ENCODE measurements at regions not wholly inside any gene's neighbourhood (a gene's known extent, or its start where the extent isn't known, plus 50 kb on each side); places are given as distances from the start of the nearest gene placed in this dataset.

DNA sequence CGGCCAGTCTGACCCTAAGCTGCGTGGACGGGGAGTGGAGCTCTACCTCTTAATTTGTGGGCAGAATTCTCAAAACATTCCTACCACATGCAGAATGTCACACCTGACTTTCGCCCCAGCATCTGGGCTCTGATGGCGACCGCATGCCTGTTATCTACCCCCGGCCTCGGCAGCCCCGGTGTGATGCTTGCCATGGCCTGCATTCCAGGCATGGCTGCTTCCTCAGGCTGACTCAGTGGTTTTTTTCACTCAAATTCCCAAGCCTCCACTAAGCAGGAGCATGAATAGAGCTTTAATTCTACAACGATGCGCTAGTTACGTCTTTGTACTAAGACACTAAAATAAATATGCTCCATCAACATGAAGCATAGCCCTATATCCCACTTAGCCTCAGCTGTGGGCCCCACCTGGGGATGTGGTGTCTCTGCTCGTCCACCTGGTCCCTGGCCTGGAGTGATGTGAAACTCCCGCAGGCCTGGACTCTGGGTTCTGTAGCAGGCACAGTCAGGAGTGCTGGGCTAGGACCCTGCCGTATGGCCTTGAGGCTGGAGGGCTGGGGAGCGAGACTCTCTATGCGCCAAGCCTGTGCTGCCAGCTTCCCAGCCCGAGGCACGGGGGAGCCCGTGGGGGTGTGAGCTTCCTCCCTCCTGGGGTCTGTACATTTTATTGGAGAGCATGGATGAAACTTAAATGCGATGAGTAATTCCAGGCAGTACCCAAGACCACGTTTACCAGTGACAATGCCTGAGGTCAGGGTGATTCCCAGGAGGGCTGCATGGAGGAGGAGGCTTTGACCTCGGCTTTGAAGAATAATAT, 153.2 kb downstream of the CTTN start:
- DNase-seq (ENCODE audit: low read depth), result no peak
- no peak overlapping the region for H3K4me3 ChIP-seq (ENCODE audit: low read depth, low read length)
- TF ChIP-seq, protein P1, sequence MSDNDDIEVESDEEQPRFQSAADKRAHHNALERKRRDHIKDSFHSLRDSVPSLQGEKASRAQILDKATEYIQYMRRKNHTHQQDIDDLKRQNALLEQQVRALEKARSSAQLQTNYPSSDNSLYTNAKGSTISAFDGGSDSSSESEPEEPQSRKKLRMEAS (IDR thresholded peaks at IDR 0.05; ENCODE audit: low read depth, low read length), result no peak
- TF ChIP-seq POLR2A (IDR thresholded peaks at IDR 0.05; ENCODE audit: extremely low read depth, insufficient read length), result no peak

DNA sequence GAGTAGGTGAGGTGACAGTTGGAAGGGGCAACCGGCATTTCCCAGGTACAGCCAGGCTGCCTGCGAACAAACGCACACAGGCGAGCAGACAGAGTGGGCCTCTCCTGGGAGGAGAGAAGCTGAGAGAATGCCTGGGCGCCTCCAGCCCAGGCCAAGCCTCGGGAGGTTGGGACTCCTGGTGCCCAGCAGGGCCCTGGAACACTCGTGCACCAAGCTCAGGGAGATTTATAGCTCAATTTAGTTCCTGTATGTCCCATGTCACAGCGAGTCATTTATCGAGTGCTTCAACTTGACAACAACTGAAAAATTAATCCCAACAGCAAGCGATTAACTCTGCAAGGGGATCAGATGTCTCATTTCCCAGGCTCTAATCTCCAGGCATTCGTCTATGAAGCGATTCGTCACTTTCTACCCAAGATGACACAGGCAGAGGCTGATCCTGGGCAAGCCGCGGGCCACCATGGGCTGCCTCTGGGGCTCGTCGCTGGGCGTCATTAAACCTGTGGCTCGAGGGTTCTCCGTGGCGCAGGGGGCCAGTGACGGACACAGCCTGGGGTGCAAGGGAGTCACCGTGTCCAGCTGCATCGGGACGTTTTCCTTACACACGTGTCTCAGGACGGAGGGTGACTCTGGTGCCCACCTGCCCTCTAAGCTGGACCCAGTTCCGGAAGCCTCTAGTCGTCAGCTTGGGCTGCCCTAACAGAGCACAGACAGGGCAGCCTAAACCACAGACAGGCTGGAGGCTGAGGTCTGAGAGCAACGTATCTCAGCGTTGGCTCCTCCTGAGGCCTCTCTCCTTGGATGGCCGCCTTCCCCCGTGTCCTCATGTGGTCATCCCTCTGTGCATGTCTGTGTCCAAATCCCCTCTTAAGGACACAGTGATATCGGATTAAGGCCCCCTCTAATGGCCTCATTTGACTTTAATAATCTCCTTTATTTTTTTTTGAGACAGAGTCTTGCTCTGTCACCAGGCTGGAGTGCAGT, 154.1 kb downstream of the CTTN start:
- DNase-seq (ENCODE audit: low read depth), result no peak
- TF ChIP-seq, protein P1 (IDR thresholded peaks at IDR 0.05; ENCODE audit: low read depth, low read length), result no peak
- TF ChIP-seq, protein P2, sequence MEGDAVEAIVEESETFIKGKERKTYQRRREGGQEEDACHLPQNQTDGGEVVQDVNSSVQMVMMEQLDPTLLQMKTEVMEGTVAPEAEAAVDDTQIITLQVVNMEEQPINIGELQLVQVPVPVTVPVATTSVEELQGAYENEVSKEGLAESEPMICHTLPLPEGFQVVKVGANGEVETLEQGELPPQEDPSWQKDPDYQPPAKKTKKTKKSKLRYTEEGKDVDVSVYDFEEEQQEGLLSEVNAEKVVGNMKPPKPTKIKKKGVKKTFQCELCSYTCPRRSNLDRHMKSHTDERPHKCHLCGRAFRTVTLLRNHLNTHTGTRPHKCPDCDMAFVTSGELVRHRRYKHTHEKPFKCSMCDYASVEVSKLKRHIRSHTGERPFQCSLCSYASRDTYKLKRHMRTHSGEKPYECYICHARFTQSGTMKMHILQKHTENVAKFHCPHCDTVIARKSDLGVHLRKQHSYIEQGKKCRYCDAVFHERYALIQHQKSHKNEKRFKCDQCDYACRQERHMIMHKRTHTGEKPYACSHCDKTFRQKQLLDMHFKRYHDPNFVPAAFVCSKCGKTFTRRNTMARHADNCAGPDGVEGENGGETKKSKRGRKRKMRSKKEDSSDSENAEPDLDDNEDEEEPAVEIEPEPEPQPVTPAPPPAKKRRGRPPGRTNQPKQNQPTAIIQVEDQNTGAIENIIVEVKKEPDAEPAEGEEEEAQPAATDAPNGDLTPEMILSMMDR (IDR thresholded peaks at IDR 0.05; ENCODE audit: low read depth, low read length), result no peak
- TF ChIP-seq MYC (IDR thresholded peaks at IDR 0.05; ENCODE audit: low read depth, low read length) (no peak), POLR2A (IDR thresholded peaks at IDR 0.05; ENCODE audit: extremely low read depth, insufficient read length) (no peak)
- H3K4me3 ChIP-seq (ENCODE audit: low read depth, low read length), result no peak overlapping the region

DNA sequence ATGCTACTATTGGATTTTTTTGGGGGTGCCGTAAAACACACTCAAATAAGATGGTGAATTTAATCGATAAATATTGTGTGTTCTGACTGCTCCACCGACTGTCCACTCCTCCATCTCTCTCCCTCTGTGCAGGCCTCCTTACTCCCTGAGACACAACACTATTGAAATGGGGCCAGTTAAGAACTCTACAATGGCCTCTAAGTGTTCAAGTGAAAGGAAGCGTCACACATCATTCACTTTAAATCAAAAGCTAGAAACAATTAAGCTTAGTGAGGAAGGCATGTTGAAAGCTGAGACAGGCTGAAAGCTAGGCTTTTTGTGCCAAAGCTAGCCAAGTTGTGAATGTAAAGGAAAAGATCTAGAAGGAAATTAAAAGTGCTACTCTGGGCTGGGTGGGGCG, 156.7 kb downstream of the CTTN start:
- DNase-seq (ENCODE audit: low read depth), result no peak
- TF ChIP-seq, protein P2 (IDR thresholded peaks at IDR 0.05; ENCODE audit: low read depth, low read length), result no peak
- TF ChIP-seq MYC (IDR thresholded peaks at IDR 0.05; ENCODE audit: low read depth, low read length) (no peak), POLR2A (IDR thresholded peaks at IDR 0.05; ENCODE audit: extremely low read depth, insufficient read length) (no peak)
- TF ChIP-seq, protein P1 (IDR thresholded peaks at IDR 0.05; ENCODE audit: low read depth, low read length), result no peak

DNA sequence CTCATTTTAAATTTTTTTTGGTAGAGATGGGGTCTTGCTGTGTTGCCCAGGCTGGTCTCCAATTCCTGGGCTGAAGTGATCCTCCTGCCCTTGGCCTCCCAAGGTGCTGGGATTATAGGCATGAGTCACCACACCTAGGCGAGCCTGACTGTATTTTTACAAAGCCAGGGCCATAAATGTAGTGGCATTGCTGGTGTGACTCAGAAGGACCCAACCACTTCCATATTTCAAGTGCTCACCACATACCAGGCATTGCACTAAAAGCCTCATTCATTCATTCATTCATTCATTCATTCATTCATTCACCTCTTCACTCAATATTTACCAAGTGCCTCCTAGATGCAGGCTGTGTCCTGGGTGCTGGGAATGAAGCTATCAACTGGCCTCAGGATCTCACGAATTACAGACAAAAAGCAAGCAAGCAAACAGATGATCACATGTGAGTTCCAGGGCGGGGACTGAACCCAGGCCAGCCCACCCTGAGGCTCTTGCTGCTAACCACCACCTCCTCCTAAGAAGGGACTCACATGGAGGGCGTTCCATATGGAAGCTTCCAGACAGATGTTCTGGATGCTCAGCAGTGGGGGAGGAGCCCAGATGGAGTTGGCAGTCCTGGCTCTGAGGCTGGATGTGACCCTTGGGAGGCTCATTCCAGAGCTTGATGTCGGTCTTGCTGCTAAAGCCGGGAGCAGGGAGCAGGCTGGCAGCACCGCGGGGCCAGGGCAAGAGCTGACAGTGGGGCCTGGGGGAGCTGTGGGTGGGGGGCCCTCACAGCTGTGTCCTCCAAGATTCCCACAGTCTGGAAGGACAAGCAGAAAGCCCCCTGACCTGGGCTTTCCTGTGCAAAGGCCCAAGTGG, 158.8 kb downstream of the CTTN start:
- peak; percentile 75 for DNase-seq (ENCODE audit: low read depth)
- TF ChIP-seq, protein P1 (IDR thresholded peaks at IDR 0.05; ENCODE audit: low read depth, low read length), result no peak
- no peak for TF ChIP-seq POLR2A (IDR thresholded peaks at IDR 0.05; ENCODE audit: extremely low read depth, insufficient read length)
- H3K4me3 ChIP-seq (ENCODE audit: low read depth, low read length), result no peak overlapping the region

More for the DNA sequence above, 156.7 kb downstream of the CTTN start:
- H3K4me3 ChIP-seq (ENCODE audit: low read depth, low read length), result no peak overlapping the region

DNA sequence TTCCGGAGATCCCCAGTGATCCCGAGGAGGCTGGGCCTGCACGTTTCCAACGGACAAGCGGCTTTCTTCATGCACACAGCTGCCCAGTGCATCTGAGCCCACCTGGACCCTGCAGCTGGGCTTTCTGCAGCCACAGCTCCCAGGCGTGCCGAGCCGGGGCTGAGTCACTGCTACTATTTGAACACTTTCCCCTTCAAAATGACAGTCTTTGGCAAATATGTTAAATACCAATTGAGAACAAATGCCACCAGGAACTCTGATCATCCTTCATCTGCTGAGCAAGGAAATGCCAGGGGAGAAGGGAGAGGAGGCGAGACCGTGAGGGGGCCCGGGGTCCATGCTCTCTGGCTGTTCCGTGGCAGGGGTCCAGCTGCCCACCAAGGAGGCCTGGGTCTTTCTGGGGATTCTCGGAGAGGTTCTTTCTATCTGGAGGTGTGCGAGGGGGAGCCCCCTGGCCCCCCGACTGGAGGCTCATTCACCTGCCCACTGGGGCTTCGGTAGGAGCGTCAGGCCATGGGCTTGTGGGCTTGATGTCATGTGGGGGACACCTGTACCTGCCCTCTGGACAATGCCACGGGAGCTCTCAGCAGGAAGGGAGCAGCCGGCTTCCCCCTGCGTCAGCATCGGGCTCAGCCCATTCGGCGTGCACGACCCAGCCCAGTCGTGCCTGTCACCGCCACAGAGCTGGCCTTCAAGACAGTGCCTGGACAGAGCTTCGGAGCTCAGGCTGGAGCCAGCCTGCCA, 159.6 kb downstream of the CTTN start:
- TF ChIP-seq, protein P2 (IDR thresholded peaks at IDR 0.05; ENCODE audit: low read depth, low read length), result no peak
- no peak for TF ChIP-seq MYC (IDR thresholded peaks at IDR 0.05; ENCODE audit: low read depth, low read length)
- TF ChIP-seq, protein P1 (IDR thresholded peaks at IDR 0.05; ENCODE audit: low read depth, low read length), result no peak
- no peak for TF ChIP-seq POLR2A (IDR thresholded peaks at IDR 0.05; ENCODE audit: extremely low read depth, insufficient read length)
- no peak overlapping the region for H3K4me3 ChIP-seq (ENCODE audit: low read depth, low read length)
- no peak for DNase-seq (ENCODE audit: low read depth)

Data from NB4 (cell line).